ENCODE measurements at regions not wholly inside any gene's neighbourhood (a gene's known extent, or its start where the extent isn't known, plus 50 kb on each side); places are given as distances from the start of the nearest gene placed in this dataset.

GRCh38 chr4:164485136-164485535 is 268.8 kb upstream of the SMIM31 start:
- DNase-seq: no peak
- H2AK5ac ChIP-seq (ENCODE audit: low read length): no peak overlapping the region
- WGBS (ENCODE audit: extremely low coverage, insufficient coverage, low lambda C conversion rate): no CpG with 5 or more reads among the region's 1 CpG

DNA sequence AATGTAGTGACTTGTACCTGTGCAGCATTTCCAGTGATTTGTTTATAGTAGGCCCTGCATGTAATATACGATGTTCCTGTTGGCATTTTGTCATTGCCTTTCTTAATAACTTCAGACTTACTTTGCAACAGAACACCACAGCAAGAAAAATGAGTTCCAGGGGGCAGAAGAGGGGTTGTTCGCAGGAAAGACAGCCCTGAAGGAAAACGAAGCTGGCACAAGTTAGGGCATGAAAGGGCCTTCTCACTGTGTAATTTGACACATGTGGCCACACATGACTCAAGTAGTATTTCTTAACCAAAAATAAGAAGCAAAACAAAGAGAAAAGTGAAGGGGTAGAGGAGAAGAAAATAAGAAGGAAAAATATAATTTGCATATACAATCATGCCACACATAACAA is 265.8 kb upstream of the SMIM31 start:
- no peaks in the 10 kb centered on the region for H3K79me2 ChIP-seq (ENCODE audit: control insufficient read depth, insufficient read depth, low read length)
- no peak for DNase-seq
- no peak overlapping the region for H2BK15ac ChIP-seq (replicated peaks; ENCODE audit: low read depth)
- H4K8ac ChIP-seq (ENCODE audit: low read depth, low read length): no peak overlapping the region
- no peak overlapping the region for H2AK5ac ChIP-seq (ENCODE audit: low read length)
- H3K9ac ChIP-seq (ENCODE audit: low read length): no peak overlapping the region
- H3K27me3 ChIP-seq (ENCODE audit: insufficient read depth, low read length, poor library complexity): no peaks in the 10 kb centered on the region
- no peak overlapping the region for H3K4me2 ChIP-seq (ENCODE audit: low read length)
- H3K4me1 ChIP-seq (ENCODE audit: control insufficient read depth, low read depth, low read length): no peaks in the 10 kb centered on the region
- H3K4me3 ChIP-seq (ENCODE audit: low read length): no peak overlapping the region
- H3K56ac ChIP-seq (ENCODE audit: low read length): no peak overlapping the region
- H3K27ac ChIP-seq (ENCODE audit: low read depth, low read length): no peak overlapping the region
- H3K4ac ChIP-seq (ENCODE audit: low read depth, low read length): no peak overlapping the region
- no peak overlapping the region for H3K23ac ChIP-seq (ENCODE audit: low read length)
- no peak overlapping the region for H2BK120ac ChIP-seq (ENCODE audit: low read depth, low read length)
- no peak overlapping the region for H3K18ac ChIP-seq (ENCODE audit: low read length)
- no peak overlapping the region for H2BK5ac ChIP-seq (ENCODE audit: low read length)
- WGBS (ENCODE audit: extremely low coverage, insufficient coverage, low lambda C conversion rate): no CpG with 5 or more reads among the region's 3 CpGs
- no peak overlapping the region for H4K5ac ChIP-seq (ENCODE audit: low read length)
- no peaks in the 10 kb centered on the region for H3K36me3 ChIP-seq (ENCODE audit: control insufficient read depth, insufficient read depth, low read length)
- H3K79me1 ChIP-seq (ENCODE audit: low read length): no peaks in the 10 kb centered on the region

More at GRCh38 chr4:164485136-164485535, 268.8 kb upstream of the SMIM31 start:
- H3K27ac ChIP-seq (ENCODE audit: low read depth, low read length): no peak overlapping the region
- no peak overlapping the region for H3K56ac ChIP-seq (ENCODE audit: low read length)
- no peaks in the 10 kb centered on the region for H3K79me2 ChIP-seq (ENCODE audit: control insufficient read depth, insufficient read depth, low read length)
- H4K8ac ChIP-seq (ENCODE audit: low read depth, low read length): no peak overlapping the region
- no peaks in the 10 kb centered on the region for H3K4me1 ChIP-seq (ENCODE audit: control insufficient read depth, low read depth, low read length)
- no peaks in the 10 kb centered on the region for H3K79me1 ChIP-seq (ENCODE audit: low read length)
- H3K4ac ChIP-seq (ENCODE audit: low read depth, low read length): no peak overlapping the region
- H3K4me2 ChIP-seq (ENCODE audit: low read length): no peak overlapping the region
- H3K18ac ChIP-seq (ENCODE audit: low read length): no peak overlapping the region
- H3K23ac ChIP-seq (ENCODE audit: low read length): no peak overlapping the region
- H2BK5ac ChIP-seq (ENCODE audit: low read length): no peak overlapping the region
- H3K36me3 ChIP-seq (ENCODE audit: control insufficient read depth, insufficient read depth, low read length): no peaks in the 10 kb centered on the region
- H3K27me3 ChIP-seq (ENCODE audit: insufficient read depth, low read length, poor library complexity): no peaks in the 10 kb centered on the region
- no peak overlapping the region for H2BK15ac ChIP-seq (replicated peaks; ENCODE audit: low read depth)
- H3K9ac ChIP-seq (ENCODE audit: low read length): no peak overlapping the region
- no peak overlapping the region for H4K5ac ChIP-seq (ENCODE audit: low read length)
- no peak overlapping the region for H3K4me3 ChIP-seq (ENCODE audit: low read length)
- no peak overlapping the region for H2BK120ac ChIP-seq (ENCODE audit: low read depth, low read length)

- no peak overlapping the region for H2BK120ac ChIP-seq (ENCODE audit: low read depth, low read length)
- no peak overlapping the region for H3K4me3 ChIP-seq (ENCODE audit: low read length)
- H3K56ac ChIP-seq (ENCODE audit: low read length): no peak overlapping the region
- no peaks in the 10 kb centered on the region for H3K79me1 ChIP-seq (ENCODE audit: low read length)
- no peak overlapping the region for H3K18ac ChIP-seq (ENCODE audit: low read length)
- no peak overlapping the region for H3K23ac ChIP-seq (ENCODE audit: low read length)
- H2BK5ac ChIP-seq (ENCODE audit: low read length): no peak overlapping the region
- no peak overlapping the region for H3K9ac ChIP-seq (ENCODE audit: low read length)
- no peaks in the 10 kb centered on the region for H3K4me1 ChIP-seq (ENCODE audit: control insufficient read depth, low read depth, low read length)
- no peak overlapping the region for H2BK15ac ChIP-seq (replicated peaks; ENCODE audit: low read depth)
- no peak overlapping the region for H2AK5ac ChIP-seq (ENCODE audit: low read length)
- H3K4ac ChIP-seq (ENCODE audit: low read depth, low read length): no peak overlapping the region
- no peak overlapping the region for H3K4me2 ChIP-seq (ENCODE audit: low read length)
- no peaks in the 10 kb centered on the region for H3K79me2 ChIP-seq (ENCODE audit: control insufficient read depth, insufficient read depth, low read length)
- H3K36me3 ChIP-seq (ENCODE audit: control insufficient read depth, insufficient read depth, low read length): no peaks in the 10 kb centered on the region
- no peak overlapping the region for H4K8ac ChIP-seq (ENCODE audit: low read depth, low read length)
- no peak overlapping the region for H3K27ac ChIP-seq (ENCODE audit: low read depth, low read length)
- H3K27me3 ChIP-seq (ENCODE audit: insufficient read depth, low read length, poor library complexity): no peaks in the 10 kb centered on the region
- peak; percentile 1 for DNase-seq
- H4K5ac ChIP-seq (ENCODE audit: low read length): no peak overlapping the region
Measured at GRCh38 chr4:164501074-164501473, 252.9 kb upstream of the SMIM31 start.

- no peaks in the 10 kb centered on the region for H3K4me1 ChIP-seq (ENCODE audit: control insufficient read depth, low read depth, low read length)
- no peak overlapping the region for H2BK5ac ChIP-seq (ENCODE audit: low read length)
- no peak overlapping the region for H3K56ac ChIP-seq (ENCODE audit: low read length)
- H2AK5ac ChIP-seq (ENCODE audit: low read length): no peak overlapping the region
- H4K8ac ChIP-seq (ENCODE audit: low read depth, low read length): no peak overlapping the region
- no peak overlapping the region for H3K4me2 ChIP-seq (ENCODE audit: low read length)
- no peak overlapping the region for H3K18ac ChIP-seq (ENCODE audit: low read length)
- no CpG with 5 or more reads among the region's 3 CpGs for WGBS (ENCODE audit: extremely low coverage, insufficient coverage, low lambda C conversion rate)
- no peak overlapping the region for H2BK15ac ChIP-seq (replicated peaks; ENCODE audit: low read depth)
- H3K27me3 ChIP-seq (ENCODE audit: insufficient read depth, low read length, poor library complexity): no peaks in the 10 kb centered on the region
- H3K27ac ChIP-seq (ENCODE audit: low read depth, low read length): no peak overlapping the region
- H4K5ac ChIP-seq (ENCODE audit: low read length): no peak overlapping the region
- H3K79me2 ChIP-seq (ENCODE audit: control insufficient read depth, insufficient read depth, low read length): no peaks in the 10 kb centered on the region
- H2BK120ac ChIP-seq (ENCODE audit: low read depth, low read length): no peak overlapping the region
- no peaks in the 10 kb centered on the region for H3K79me1 ChIP-seq (ENCODE audit: low read length)
- H3K9ac ChIP-seq (ENCODE audit: low read length): no peak overlapping the region
- no peak overlapping the region for H3K4me3 ChIP-seq (ENCODE audit: low read length)
- no peak for DNase-seq
- H3K23ac ChIP-seq (ENCODE audit: low read length): no peak overlapping the region
- H3K36me3 ChIP-seq (ENCODE audit: control insufficient read depth, insufficient read depth, low read length): no peaks in the 10 kb centered on the region
- H3K4ac ChIP-seq (ENCODE audit: low read depth, low read length): no peak overlapping the region
Measured at GRCh38 chr4:164503874-164504273, 250.1 kb upstream of the SMIM31 start.

- Histone ChIP-seq H3K36me3 (ENCODE audit: control insufficient read depth, insufficient read depth, low read length) (no peaks in the 10 kb centered on the region), H3K18ac (ENCODE audit: low read length) (no peak overlapping the region), H3K56ac (ENCODE audit: low read length) (no peak overlapping the region), H3K79me1 (ENCODE audit: low read length) (no peaks in the 10 kb centered on the region), H4K8ac (ENCODE audit: low read depth, low read length) (no peak overlapping the region), H2BK5ac (ENCODE audit: low read length) (no peak overlapping the region), H3K9ac (ENCODE audit: low read length) (no peak overlapping the region), H3K79me2 (ENCODE audit: control insufficient read depth, insufficient read depth, low read length) (no peaks in the 10 kb centered on the region), H2BK120ac (ENCODE audit: low read depth, low read length) (no peak overlapping the region), H2BK15ac (replicated peaks; ENCODE audit: low read depth) (no peak overlapping the region), H3K23ac (ENCODE audit: low read length) (no peak overlapping the region), H3K4me3 (ENCODE audit: low read length) (no peak overlapping the region), H3K27me3 (ENCODE audit: insufficient read depth, low read length, poor library complexity) (no peaks in the 10 kb centered on the region), H2AK5ac (ENCODE audit: low read length) (no peak overlapping the region), H3K4me2 (ENCODE audit: low read length) (no peak overlapping the region), H3K27ac (ENCODE audit: low read depth, low read length) (no peak overlapping the region), H4K5ac (ENCODE audit: low read length) (no peak overlapping the region), H3K4ac (ENCODE audit: low read depth, low read length) (no peak overlapping the region), H3K4me1 (ENCODE audit: control insufficient read depth, low read depth, low read length) (no peaks in the 10 kb centered on the region)
- DNase-seq: no peak
- WGBS (ENCODE audit: extremely low coverage, insufficient coverage, low lambda C conversion rate): no CpG with 5 or more reads among the region's 3 CpGs
Measured at GRCh38 chr4:164508097-164508496, 245.8 kb upstream of the SMIM31 start.

- Histone ChIP-seq H3K4me3 (ENCODE audit: low read length) (no peak overlapping the region), H2BK5ac (ENCODE audit: low read length) (no peak overlapping the region), H2BK120ac (ENCODE audit: low read depth, low read length) (no peak overlapping the region), H4K8ac (ENCODE audit: low read depth, low read length) (no peak overlapping the region), H3K56ac (ENCODE audit: low read length) (no peak overlapping the region), H3K4me2 (ENCODE audit: low read length) (no peak overlapping the region), H3K18ac (ENCODE audit: low read length) (no peak overlapping the region), H4K5ac (ENCODE audit: low read length) (no peak overlapping the region), H3K27ac (ENCODE audit: low read depth, low read length) (no peak overlapping the region), H2AK5ac (ENCODE audit: low read length) (no peak overlapping the region), H3K79me1 (ENCODE audit: low read length) (no peaks in the 10 kb centered on the region), H3K27me3 (ENCODE audit: insufficient read depth, low read length, poor library complexity) (no peaks in the 10 kb centered on the region), H3K23ac (ENCODE audit: low read length) (no peak overlapping the region), H3K79me2 (ENCODE audit: control insufficient read depth, insufficient read depth, low read length) (no peaks in the 10 kb centered on the region), H3K4me1 (ENCODE audit: control insufficient read depth, low read depth, low read length) (no peaks in the 10 kb centered on the region), H3K9ac (ENCODE audit: low read length) (no peak overlapping the region), H3K36me3 (ENCODE audit: control insufficient read depth, insufficient read depth, low read length) (no peaks in the 10 kb centered on the region), H3K4ac (ENCODE audit: low read depth, low read length) (no peak overlapping the region), H2BK15ac (replicated peaks; ENCODE audit: low read depth) (no peak overlapping the region)
- DNase-seq: no peak
- no CpG with 5 or more reads among the region's 1 CpG for WGBS (ENCODE audit: extremely low coverage, insufficient coverage, low lambda C conversion rate)
Measured at GRCh38 chr4:164508771-164509170, 245.2 kb upstream of the SMIM31 start.
